ENCODE measurements at regions not wholly inside any gene's neighbourhood (a gene's known extent, or its start where the extent isn't known, plus 50 kb on each side); places are given as distances from the start of the nearest gene placed in this dataset.
"Not testable (repeated sequence)": the region's sequence is repeated elsewhere in the genome, so short reads cannot be mapped to it uniquely, and the experiment has no call there.

- DNase-seq = no peak
These were observed 366.1 kb upstream of the ATXN7L3B start for GRCh38 chr12:74171478-74171909.

- not testable (repeated sequence) for DNase-seq
These were observed 362.7 kb upstream of the ATXN7L3B start for GRCh38 chr12:74174961-74175360.

- no peak for DNase-seq
These were observed 352.3 kb upstream of the ATXN7L3B start for GRCh38 chr12:74185360-74185759.

GRCh38 chr12:74193191-74193590, 344.4 kb upstream of the ATXN7L3B start:
- DNase-seq = no peak

GRCh38 chr12:74204236-74204635, 333.4 kb upstream of the ATXN7L3B start:
- no peak for DNase-seq

- DNase-seq = no peak
These were observed 309.6 kb upstream of the ATXN7L3B start for GRCh38 chr12:74227846-74228545.

GRCh38 chr12:74229671-74230070, 308.0 kb upstream of the ATXN7L3B start:
- no peak for DNase-seq

GRCh38 chr12:74235342-74235741, 302.3 kb upstream of the ATXN7L3B start:
- no peak for DNase-seq

GRCh38 chr12:74241341-74241740, 296.3 kb upstream of the ATXN7L3B start:
- no peak for DNase-seq

GRCh38 chr12:74242088-74242487, 295.5 kb upstream of the ATXN7L3B start:
- DNase-seq = no peak

- DNase-seq = no peak
These were observed 292.2 kb upstream of the ATXN7L3B start for GRCh38 chr12:74245458-74245857.

- DNase-seq = no peak
These were observed 286.7 kb upstream of the ATXN7L3B start for GRCh38 chr12:74250891-74251290.

GRCh38 chr12:74253826-74254225, 283.8 kb upstream of the ATXN7L3B start:
- DNase-seq = not testable (repeated sequence)

GRCh38 chr12:74254784-74255183, 282.9 kb upstream of the ATXN7L3B start:
- no peak for DNase-seq

- DNase-seq = no peak
These were observed 278.4 kb upstream of the ATXN7L3B start for GRCh38 chr12:74259199-74259598.

GRCh38 chr12:74264692-74265091, 272.9 kb upstream of the ATXN7L3B start:
- no peak for DNase-seq

GRCh38 chr12:74269355-74269754, 268.3 kb upstream of the ATXN7L3B start:
- DNase-seq = not testable (repeated sequence)

GRCh38 chr12:74280156-74280655, 257.4 kb upstream of the ATXN7L3B start:
- DNase-seq = no peak

- DNase-seq = not testable (repeated sequence)
These were observed 256.0 kb upstream of the ATXN7L3B start for GRCh38 chr12:74281401-74282180.

GRCh38 chr12:74283646-74284045, 254.0 kb upstream of the ATXN7L3B start:
- no peak for DNase-seq

- no peak for DNase-seq
These were observed 251.9 kb upstream of the ATXN7L3B start for GRCh38 chr12:74285773-74286172.

GRCh38 chr12:74286254-74286653, 251.4 kb upstream of the ATXN7L3B start:
- DNase-seq = no peak

GRCh38 chr12:74292351-74293194, 245.1 kb upstream of the ATXN7L3B start:
- no peak for DNase-seq
